RWPE2 (cell line): ENCODE measurements at regions not wholly inside any gene's neighbourhood (a gene's known extent, or its start where the extent isn't known, plus 50 kb on each side); places are given as distances from the start of the nearest gene placed in this dataset.

ENCODE experiments used
- ATAC-seq: fragments of 200-7000 bp; cut with Tn5 transposase; 3 replicates; pipeline ENCODE4 v1.9.1; 2021; ENCODE audit warnings: low read depth
- DNase-seq: peaks from one replicate; pipeline ENCODE4 v3.0.0-alpha.2; 2020; ENCODE audit warnings: low spot score
- H3K27ac ChIP-seq: fragments of 450-650 bp; 2 replicates; pipeline ENCODE4 v1.5.1; 2017; ENCODE audit warnings: mild to moderate bottlenecking; ENCODE audit not compliant: poor library complexity, severe bottlenecking
- H3K27me3 ChIP-seq: fragments of 250-450 bp; sonication (Bioruptor Pico); 2 replicates; pipeline ENCODE4 v1.5.1; 2021; ENCODE audit warnings: mild to moderate bottlenecking, moderate library complexity; ENCODE audit not compliant: insufficient read depth, poor library complexity, severe bottlenecking
- H3K36me3 ChIP-seq: fragments of 250-450 bp; sonication (Bioruptor Pico); 2 replicates; pipeline ENCODE4 v1.5.1; 2020; ENCODE audit warnings: low read depth, mild to moderate bottlenecking, moderate library complexity
- H3K4me1 ChIP-seq: fragments of 250-450 bp; sonication (Bioruptor Pico); 2 replicates; pipeline ENCODE4 v1.5.1; 2021; ENCODE audit warnings: mild to moderate bottlenecking, moderate library complexity; ENCODE audit not compliant: insufficient read depth, poor library complexity, severe bottlenecking
- H3K4me3 ChIP-seq: fragments of 250-450 bp; sonication (Bioruptor Pico); 2 replicates; pipeline ENCODE4 v1.5.1; 2021; ENCODE audit warnings: mild to moderate bottlenecking, moderate library complexity; ENCODE audit not compliant: severe bottlenecking
- H3K9me3 ChIP-seq: fragments of 250-450 bp; sonication (Bioruptor Pico); 2 replicates; pipeline ENCODE4 v1.5.1; 2021; ENCODE audit warnings: mild to moderate bottlenecking, moderate library complexity; ENCODE audit not compliant: severe bottlenecking
- CTCF ChIP-seq: fragments of 450-650 bp; IDR thresholded peaks from one replicate; pipeline ENCODE4 v1.5.1; 2017; ENCODE audit warnings: mild to moderate bottlenecking, moderate library complexity; ENCODE audit not compliant: poor library complexity, severe bottlenecking

- Histone ChIP-seq H3K36me3 (no peaks in the 10 kb centered on the region), H3K27me3 (no peaks in the 10 kb centered on the region), H3K4me1 (no peaks in the 10 kb centered on the region), H3K27ac (no peak overlapping the region), H3K9me3 (no peaks in the 10 kb centered on the region), H3K4me3 (no peak overlapping the region)
- DNase-seq: no peak
- TF ChIP-seq CTCF: no peak
- no peak for ATAC-seq
These were observed 103.3 kb downstream of the PTPRS start for GRCh38 chr19:5237190-5237780.

- no peaks in the 10 kb centered on the region for H3K9me3 ChIP-seq
- no peak for DNase-seq
- H3K4me3 ChIP-seq: no peak overlapping the region
- TF ChIP-seq CTCF: no peak
- no peaks in the 10 kb centered on the region for H3K4me1 ChIP-seq
- H3K36me3 ChIP-seq: no peaks in the 10 kb centered on the region
- H3K27ac ChIP-seq: no peak overlapping the region
- no peaks in the 10 kb centered on the region for H3K27me3 ChIP-seq
- ATAC-seq: no peak
These were observed 105.0 kb downstream of the PTPRS start for GRCh38 chr19:5235458-5236219.

- H3K27ac ChIP-seq: no peak overlapping the region
- DNase-seq (no peak), ATAC-seq (no peak)
- H3K27me3 ChIP-seq: no peaks in the 10 kb centered on the region
- H3K4me1 ChIP-seq: no peaks in the 10 kb centered on the region
- H3K9me3 ChIP-seq: no peaks in the 10 kb centered on the region
- H3K4me3 ChIP-seq: no peak overlapping the region
- no peak for TF ChIP-seq CTCF
- no peaks in the 10 kb centered on the region for H3K36me3 ChIP-seq
These were observed 106.2 kb downstream of the PTPRS start for GRCh38 chr19:5234412-5234811.

GRCh38 chr19:5232798-5233505 lies 107.7 kb downstream of the PTPRS start:
- Histone ChIP-seq H3K27me3 (no peaks in the 10 kb centered on the region), H3K36me3 (no peaks in the 10 kb centered on the region), H3K4me3 (no peak overlapping the region), H3K27ac (no peak overlapping the region), H3K4me1 (no peaks in the 10 kb centered on the region), H3K9me3 (no peaks in the 10 kb centered on the region)
- no peak for ATAC-seq
- TF ChIP-seq CTCF: no peak
- DNase-seq: no peak
